GM12874 (cell line): ENCODE measurements at regions not wholly inside any gene's neighbourhood (a gene's known extent, or its start where the extent isn't known, plus 50 kb on each side); places are given as distances from the start of the nearest gene placed in this dataset.

Source experiments
- TF ChIP-seq, protein P1 (sequence below): IDR thresholded peaks from 2 replicates; pipeline ENCODE4 v1.5.1; 2011; ENCODE audit warnings: low read depth, mild to moderate bottlenecking, control low read depth, low read length, moderate library complexity; ENCODE audit not compliant: insufficient read depth

- TF ChIP-seq, protein P1, sequence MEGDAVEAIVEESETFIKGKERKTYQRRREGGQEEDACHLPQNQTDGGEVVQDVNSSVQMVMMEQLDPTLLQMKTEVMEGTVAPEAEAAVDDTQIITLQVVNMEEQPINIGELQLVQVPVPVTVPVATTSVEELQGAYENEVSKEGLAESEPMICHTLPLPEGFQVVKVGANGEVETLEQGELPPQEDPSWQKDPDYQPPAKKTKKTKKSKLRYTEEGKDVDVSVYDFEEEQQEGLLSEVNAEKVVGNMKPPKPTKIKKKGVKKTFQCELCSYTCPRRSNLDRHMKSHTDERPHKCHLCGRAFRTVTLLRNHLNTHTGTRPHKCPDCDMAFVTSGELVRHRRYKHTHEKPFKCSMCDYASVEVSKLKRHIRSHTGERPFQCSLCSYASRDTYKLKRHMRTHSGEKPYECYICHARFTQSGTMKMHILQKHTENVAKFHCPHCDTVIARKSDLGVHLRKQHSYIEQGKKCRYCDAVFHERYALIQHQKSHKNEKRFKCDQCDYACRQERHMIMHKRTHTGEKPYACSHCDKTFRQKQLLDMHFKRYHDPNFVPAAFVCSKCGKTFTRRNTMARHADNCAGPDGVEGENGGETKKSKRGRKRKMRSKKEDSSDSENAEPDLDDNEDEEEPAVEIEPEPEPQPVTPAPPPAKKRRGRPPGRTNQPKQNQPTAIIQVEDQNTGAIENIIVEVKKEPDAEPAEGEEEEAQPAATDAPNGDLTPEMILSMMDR: no peak
Observed at GRCh38 chr19:30278882-30279254, 93.3 kb upstream of the ZNF536 start.

DNA sequence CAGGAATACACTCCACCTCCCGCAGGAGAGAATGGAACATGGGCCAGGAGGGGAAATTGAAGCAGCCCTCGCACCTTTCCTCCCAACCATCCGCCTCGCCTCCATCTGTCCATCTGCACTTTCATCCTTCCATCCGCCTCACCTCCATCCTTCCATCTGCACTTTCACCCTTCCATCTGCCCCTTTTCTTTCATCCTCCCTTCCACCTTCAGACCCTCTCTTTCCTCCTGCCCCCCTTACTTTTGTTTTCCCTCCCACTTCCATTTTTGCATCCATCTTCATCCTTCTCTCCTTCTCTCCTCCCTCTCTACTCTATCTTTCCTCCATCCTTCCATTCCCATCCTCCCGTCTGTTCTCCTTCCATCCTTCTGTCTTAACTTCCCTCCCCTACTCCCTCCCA lies 92.2 kb upstream of the ZNF536 start:
- TF ChIP-seq, protein P1: no peak

- TF ChIP-seq, protein P1: no peak
Observed at GRCh38 chr19:30281906-30282305, 90.3 kb upstream of the ZNF536 start.

DNA sequence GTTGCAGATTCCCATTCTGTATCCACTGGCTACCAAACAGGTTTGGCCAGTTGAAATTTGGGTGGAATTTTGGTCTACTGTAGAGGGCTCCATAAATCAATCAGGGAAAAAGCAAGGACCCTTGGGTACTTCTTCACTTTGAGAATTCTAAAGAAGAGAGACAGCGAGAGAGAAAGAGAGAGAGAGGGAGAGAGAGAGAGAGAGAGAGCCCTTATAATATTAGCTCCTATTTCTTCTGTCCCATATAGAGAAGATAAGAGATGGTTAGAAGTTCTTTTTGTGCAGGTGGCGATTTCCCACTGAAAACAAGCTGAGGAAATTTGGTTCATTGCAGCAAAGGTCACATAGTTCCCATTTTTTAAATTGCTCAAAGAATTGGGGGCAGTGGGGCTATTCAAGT lies 88.6 kb upstream of the ZNF536 start:
- TF ChIP-seq, protein P1: no peak

DNA sequence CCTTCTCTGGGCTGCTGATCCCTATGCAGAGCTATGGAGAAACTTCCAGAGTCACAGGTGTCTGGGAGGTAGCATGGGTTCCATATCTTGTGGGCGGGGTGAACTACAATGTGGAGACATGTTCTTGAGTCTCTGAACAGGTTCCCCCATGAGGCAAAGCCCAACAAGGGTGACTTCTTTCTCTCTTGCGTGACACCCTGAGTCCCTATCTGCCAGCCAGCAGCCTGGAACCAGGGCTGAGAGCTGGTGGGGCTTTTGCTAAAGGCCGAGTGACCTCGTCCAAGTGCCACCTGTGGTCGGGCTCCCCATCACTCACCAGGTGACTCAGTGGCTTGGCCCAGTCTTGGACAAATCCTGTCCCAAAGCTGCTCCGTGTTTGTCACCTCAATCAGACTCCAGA lies 88.0 kb upstream of the ZNF536 start:
- TF ChIP-seq, protein P1: no peak

GRCh38 chr19:30284885-30285284 lies 87.3 kb upstream of the ZNF536 start:
- TF ChIP-seq, protein P1: no peak

- TF ChIP-seq, protein P1: no peak
Observed at GRCh38 chr19:30286378-30286777, 85.8 kb upstream of the ZNF536 start.

DNA sequence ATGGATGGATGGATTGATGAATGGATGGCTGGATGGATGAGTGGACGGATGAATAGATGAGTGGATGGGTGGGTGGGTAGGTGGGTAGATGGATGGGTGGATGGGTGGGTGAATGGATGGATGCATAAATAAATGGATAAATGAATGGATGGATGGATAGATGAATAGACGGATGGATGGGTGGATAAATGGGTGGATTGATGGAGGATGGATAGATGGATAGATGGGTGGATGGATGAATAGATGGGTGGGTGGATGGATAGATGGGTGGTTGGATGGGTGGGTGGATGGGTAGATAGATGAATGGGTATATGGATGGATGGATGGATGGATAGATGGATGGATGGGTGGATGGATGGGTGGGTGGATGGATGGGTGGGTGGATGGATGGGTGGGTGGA lies 84.9 kb upstream of the ZNF536 start:
- TF ChIP-seq, protein P1: no peak
